Myocyte (in vitro differentiated cells): ENCODE measurements at regions not wholly inside any gene's neighbourhood (a gene's known extent, or its start where the extent isn't known, plus 50 kb on each side); places are given as distances from the start of the nearest gene placed in this dataset.
"Not testable (repeated sequence)": the region's sequence is repeated elsewhere in the genome, so short reads cannot be mapped to it uniquely, and the experiment has no call there.

Experiments used
- DNase-seq: peaks from one replicate; pipeline ENCODE4 v3.0.0-alpha.2; 2012; ENCODE audit warnings: low read depth

- DNase-seq: no peak
Measured at GRCh38 chr5:119694284-119694683, 64.9 kb downstream of the FAM170A start.

- DNase-seq: no peak
Measured at GRCh38 chr5:119706049-119706448, 76.7 kb downstream of the FAM170A start.

- DNase-seq: no peak
Measured at GRCh38 chr5:119708076-119708790, 78.9 kb downstream of the FAM170A start.

DNA sequence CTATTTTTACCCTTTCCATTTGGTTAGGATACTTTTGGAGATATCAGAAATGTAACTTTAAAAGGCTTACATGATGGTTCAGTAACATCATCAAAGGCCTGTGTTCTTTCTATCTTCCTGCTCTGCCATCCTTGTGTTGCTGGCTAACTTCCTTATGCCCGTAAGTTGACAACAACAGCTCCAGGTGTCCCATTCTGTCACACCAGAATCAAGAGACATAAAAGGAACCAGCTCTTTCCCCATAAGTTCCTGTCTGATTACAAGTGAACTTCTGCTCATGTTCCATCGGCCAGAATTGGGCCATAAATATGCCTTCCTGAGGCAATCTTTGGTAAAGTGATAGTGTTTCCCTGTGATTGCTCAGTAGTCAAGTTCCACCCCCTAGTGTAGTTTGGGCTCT is 92.4 kb downstream of the FAM170A start:
- no peak for DNase-seq

- DNase-seq: not testable (repeated sequence)
Measured at GRCh38 chr5:119725291-119725690, 95.9 kb downstream of the FAM170A start.

DNA sequence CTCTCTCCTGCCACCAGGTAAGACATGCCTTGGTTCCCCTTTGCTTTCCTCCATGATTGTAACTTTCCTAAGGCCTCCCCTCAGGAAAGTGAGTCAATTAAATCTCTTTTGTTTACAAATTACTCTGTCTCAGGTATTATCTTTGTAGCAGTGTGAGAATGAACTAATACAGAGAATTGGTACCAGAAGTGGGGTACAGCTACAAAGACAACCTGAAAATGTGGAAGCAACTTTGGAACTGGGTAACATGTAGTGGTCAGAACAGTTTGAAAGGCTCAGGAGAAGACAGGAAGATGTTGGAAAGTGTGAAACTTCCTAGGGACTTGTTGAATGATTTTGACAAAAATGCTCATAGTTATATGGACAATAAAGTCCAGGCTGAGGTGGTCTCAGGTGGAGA is 97.2 kb downstream of the FAM170A start:
- no peak for DNase-seq

- no peak for DNase-seq
Measured at GRCh38 chr5:119740225-119740624, 110.9 kb downstream of the FAM170A start.

DNA sequence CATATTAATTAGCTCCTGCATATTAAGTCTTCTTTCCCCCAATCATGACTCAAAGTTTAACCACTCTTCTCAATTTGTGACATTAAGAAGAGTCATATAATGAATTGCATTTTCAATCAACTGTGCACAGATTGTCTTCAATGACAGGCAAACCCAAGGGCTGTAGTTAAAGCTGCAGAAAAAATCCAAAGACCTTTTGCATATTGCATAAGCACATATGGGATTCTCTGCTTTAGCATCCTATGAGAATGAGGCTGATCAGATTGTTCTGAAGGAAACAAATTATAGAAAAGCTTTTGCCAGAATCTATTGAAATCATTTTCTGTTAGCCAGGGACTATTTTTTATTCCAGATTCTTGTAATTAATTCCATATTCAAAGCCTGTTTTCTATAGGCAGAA is 112.3 kb downstream of the FAM170A start:
- no peak for DNase-seq

DNA sequence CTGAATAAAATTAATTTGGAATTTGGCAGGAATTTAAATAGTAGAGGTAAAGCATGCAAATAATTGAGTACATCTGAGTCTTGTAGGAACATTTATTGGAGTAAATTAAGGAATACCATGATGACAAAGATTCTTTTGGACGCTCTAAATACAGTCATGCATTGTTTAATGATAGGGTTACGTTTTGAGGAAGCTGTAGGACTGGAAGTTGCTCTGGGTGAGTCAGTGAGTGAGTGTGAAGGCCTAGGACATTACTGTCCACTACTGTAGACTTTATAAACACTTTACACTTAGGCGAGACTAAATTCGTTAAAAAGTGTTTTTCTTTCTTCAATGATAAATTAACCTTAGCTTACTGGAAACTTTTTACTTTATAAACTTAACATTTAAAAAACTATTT is 113.0 kb downstream of the FAM170A start:
- no peak for DNase-seq

GRCh38 chr5:119743927-119744326 is 114.6 kb downstream of the FAM170A start:
- peak; percentile 39 for DNase-seq

DNA sequence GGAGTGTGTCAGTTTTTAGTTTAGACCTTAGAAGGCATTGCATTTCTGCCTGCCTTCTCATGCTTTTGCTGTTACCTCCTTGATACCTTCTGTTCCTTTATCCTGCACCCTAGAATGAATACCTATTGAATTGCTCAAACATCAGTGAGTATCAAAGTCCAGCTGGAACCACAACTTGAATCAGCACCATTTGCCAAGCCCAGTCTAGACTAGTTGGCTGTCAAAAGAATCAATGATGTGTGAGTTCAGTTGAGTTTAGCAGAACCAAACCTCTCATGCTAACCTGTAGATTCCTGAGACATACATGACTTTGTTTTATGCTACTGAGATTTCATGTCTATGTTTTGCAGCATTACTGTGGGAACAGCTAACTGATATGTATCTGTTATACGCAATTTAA is 116.6 kb downstream of the FAM170A start:
- no peak for DNase-seq

- DNase-seq: no peak
Measured at GRCh38 chr5:119746984-119747383, 117.6 kb downstream of the FAM170A start.

DNA sequence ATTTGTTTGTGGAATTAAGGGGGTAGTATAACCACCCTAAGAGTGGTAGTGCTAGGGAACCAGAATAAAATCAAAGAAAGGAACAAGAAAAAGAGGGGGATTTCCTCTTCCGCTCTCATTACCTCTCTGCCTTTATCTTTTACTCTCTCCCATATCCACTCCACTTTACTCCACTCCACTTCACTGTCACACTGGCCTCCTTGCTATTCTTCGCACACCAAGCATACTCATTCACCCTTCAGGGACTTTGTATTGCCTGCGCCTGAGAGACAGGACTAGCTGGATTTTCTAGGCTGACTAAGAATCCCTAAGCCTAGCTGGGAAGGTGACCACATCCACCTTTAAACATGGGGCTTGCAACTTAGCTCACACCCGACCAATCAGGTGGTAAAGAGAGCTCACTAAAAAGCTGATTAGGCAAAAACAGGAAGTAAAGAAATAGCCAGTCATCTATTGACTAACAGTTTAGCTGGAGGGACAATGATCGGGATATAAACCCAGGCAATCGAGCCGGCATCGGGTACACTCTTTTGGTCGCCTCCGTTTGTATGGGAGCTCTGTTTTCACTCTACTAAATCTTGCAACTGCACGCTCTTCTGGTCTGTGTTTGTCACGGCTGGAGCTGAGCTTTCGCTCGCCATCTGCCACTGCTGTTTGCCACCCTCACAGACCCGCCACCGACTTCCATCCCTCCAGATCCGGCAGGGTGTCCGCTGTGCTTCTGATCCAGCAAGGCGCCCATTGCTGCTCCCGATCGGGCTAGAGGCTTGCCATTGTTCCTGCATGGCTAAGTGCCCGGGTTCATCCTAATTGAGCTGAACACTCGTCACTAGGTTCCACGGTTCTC is 121.8 kb downstream of the FAM170A start:
- DNase-seq: no peak

GRCh38 chr5:119751734-119752094 is 122.4 kb downstream of the FAM170A start:
- no peak for DNase-seq

DNA sequence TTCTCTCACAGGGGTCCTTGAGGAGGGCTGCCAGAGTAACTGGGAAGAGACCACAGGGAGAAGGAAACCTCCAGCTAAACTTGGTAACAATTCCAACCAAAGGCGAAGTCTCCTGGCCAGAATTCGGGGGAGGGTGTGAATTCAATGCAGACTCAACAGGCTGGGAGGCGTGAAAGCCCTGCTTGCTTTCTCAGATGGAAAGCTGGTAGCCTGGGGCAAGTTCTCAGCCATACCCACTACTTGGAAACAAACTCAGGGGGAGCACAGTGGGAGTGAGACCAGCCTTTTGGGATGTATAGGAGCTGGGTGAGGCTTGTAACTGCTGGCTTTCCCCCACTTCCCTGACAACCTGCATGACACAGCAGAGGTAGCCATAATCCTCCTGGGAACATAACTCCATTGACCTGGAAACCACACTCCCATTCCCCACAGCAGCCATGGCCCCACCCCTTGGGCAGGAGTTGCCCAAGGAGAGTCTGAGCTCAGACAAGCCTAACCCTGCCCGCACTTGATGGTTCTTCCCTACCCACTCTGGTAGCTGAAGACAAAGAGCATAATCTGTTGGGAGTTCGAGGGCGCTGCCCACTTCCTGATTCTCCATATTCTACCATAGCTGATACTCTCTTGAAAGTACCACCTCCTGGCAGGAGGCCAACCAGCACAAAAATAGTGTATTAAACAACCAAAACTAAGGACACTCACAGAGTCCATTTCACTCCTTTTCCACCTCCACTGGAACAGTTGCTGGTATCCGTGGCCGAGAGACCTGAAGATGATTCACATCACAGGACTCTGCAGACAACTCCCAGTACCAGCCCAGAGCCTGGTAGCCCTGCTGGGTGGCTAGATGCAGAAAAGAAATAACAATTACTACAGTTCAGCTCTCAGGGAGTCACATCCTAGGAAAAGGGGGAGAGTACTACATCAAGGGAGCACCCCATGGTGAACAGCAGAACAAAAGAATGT is 123.8 kb downstream of the FAM170A start:
- no peak for DNase-seq

DNA sequence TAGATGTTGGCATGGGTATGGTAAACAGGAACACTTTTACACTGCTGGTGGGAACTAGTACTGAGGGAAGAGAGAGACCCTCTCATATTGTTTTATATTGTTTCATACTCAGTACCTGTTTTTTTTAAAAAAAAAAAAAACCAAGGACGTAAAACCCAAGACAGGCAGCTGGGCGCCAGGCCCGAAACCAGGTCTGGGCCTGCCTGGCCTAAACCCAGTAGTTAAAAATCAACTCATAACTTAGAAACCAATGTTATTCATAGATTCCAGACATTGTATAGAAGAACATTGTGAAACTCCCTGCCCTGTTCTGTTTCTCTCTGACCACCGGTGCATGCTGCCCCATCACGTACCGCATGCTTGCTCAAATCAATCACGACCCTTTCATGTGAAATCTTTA is 125.5 kb downstream of the FAM170A start:
- DNase-seq: not testable (repeated sequence)

DNA sequence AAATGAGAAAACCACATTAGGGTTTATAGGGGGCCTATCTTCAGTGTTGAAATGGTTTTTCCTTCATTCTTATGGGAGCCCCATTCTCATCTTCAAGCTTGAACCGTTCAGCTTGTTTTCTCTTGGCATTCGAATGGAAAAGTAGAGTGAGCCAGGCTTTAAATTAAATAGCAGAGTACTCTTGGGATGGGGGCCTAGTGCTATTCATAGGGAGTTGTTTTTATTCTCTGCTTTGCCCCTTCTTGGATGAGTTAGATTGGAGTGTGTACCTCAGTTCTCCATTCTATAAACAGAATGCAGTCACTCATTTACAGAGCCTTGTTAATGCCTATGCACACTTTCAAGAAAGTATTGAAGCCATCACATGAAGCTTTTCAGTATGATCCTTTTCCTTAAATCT is 127.9 kb downstream of the FAM170A start:
- DNase-seq: no peak

DNA sequence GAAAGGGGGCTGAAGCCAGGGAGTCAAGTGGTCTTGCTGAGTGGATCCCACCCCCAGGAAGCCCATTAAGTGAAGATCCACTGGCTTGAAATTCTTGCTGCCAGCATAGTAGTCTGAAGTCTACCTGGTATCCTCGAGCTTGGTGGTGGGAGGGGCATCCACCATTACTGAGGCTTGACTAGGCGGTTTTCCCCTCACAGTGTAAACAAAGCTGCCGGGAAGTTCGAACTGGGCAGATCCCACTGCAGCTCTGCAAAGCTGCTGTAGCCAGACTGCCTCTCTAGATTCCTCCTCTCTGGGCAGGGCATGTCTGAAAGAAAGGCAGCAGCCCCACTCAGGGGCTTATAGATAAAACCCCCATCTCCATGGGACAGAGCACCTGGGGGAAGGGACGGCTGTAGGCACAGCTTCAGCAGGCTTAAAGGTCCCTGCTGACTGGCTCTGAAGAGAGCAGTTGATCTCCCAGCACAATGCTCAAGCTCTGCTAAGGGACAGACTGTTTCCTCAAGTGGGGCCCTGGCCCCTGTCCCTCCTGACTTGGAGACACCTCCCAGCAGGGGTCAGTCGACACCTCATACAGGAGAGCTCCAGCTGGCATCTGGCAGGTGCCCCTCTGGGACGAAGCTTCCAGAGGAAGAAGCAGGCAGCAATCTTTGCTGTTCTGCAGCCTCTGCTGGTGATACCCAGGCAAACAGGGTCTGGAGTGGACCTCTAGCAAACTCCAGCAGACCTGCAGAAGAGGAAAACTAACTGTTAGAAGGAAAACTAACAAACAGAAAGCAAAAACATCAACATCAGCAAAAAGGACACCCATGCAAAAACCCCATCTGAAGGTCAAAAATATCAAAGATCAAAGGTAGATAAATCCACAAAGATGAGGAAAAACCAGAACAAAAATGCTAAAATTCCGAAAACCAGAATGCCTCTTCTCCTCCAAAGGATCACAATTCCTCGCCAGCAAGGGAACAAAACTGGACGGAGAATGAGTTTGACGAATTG is 140.6 kb downstream of the FAM170A start:
- not testable (repeated sequence) for DNase-seq

- DNase-seq: not testable (repeated sequence)
Measured at GRCh38 chr5:119780145-119780544, 150.8 kb downstream of the FAM170A start.

DNA sequence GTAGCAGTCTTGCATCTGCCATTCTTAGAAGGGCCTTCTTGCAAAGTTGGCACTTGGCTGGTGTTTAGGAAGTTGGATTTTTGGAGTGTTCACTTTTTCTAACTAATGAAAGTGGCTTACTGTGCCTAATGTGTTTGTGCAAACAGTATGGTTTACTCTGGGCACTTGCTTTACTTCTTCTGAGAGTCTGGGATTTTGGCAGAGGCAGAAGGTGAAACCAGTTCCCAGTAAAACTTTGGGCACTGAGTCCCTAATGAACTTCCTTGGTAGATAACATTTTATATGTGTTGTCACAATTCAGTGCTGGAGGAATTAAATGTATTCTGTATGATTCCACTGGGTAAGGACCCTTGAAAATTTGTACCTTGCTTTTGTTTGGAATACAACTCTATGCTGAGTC is 155.7 kb downstream of the FAM170A start:
- DNase-seq: no peak
